ENCODE measurements at regions not wholly inside any gene's neighbourhood (a gene's known extent, or its start where the extent isn't known, plus 50 kb on each side); places are given as distances from the start of the nearest gene placed in this dataset.

GRCh38 chr6:71404145-71404966, 115.7 kb downstream of the OGFRL1 start:
- TF ChIP-seq CTCF (IDR thresholded peaks at IDR 0.05; ENCODE audit: low read length): no peak
- TF ChIP-seq EZH2 (optimal IDR thresholded peaks at IDR 0.05; ENCODE audit: low read depth, low read length): no peak
- no peak for TF ChIP-seq EZH2phosphoT487 (IDR thresholded peaks at IDR 0.05; ENCODE audit: low read length)

Data from MM.1S (cell line).